Tibial artery (tissue), 4 donors: ENCODE measurements at regions not wholly inside any gene's neighbourhood (a gene's known extent, or its start where the extent isn't known, plus 50 kb on each side); places are given as distances from the start of the nearest gene placed in this dataset.

Experiments
- DNase-seq, 2 donors: peaks; one replicate each; pipeline ENCODE4 v3.0.0-alpha.2; 2019
- H3K27ac ChIP-seq, 2 donors: fragments of 200-600 bp; sonication (generic) in 1 of 2; 1 replicate in 1 of 2; 2 replicates in 1 of 2; pipeline ENCODE4 v1.5.1; 2018 to 2019; ENCODE audit warnings: mild to moderate bottlenecking in 1 of 2
- H3K27me3 ChIP-seq, 2 donors: fragments of 200-600 bp; sonication (generic) in 1 of 2; one replicate each; pipeline versions ENCODE4 v1.5.1 to v1.6.0; 2016 to 2019
- H3K36me3 ChIP-seq, 3 donors: fragments of 200-600 bp; sonication (generic) in 2 of 3; one replicate each; pipeline ENCODE4 v1.5.1; 2016 to 2019; ENCODE audit warnings: mild to moderate bottlenecking in 2 of 3
- H3K4me1 ChIP-seq, 4 donors: fragments of 200-600 bp; sonication (generic) in 2 of 4; 1 replicate in 3 of 4; 2 replicates in 1 of 4; pipeline ENCODE4 v1.5.1; 2016 to 2019
- H3K4me3 ChIP-seq, 2 donors: fragments of 200-600 bp; sonication (generic) in 1 of 2; 1 replicate in 1 of 2; 2 replicates in 1 of 2; pipeline ENCODE4 v1.5.1; 2018 to 2019; ENCODE audit warnings: mild to moderate bottlenecking in 2 of 2
- H3K9me3 ChIP-seq, 3 donors: fragments of 200-600 bp; sonication (generic) in 1 of 3; one replicate each; pipeline ENCODE4 v1.5.1; 2016 to 2019
- CTCF ChIP-seq, 2 experiments: fragments of 200-600 bp in 1 of 2; fragments of 450-650 bp in 1 of 2; IDR thresholded peaks; one replicate each; pipeline ENCODE4 v1.5.1; 2017 to 2019; ENCODE audit warnings: antibody characterized with exemption in 2 of 2, mild to moderate bottlenecking in 1 of 2, moderate library complexity in 1 of 2
- intact Hi-C: fragments of 100-400 bp; cut with DNase I; formaldehyde crosslinking; loops from one replicate; pipeline ENCODE4 v1.15.0; 2023; ENCODE audit warnings: low total_unique reads

- Histone ChIP-seq H3K27ac (no peak overlapping the region), H3K4me1 (no peaks in the 10 kb centered on the region), H3K9me3 (no peaks in the 10 kb centered on the region), H3K27me3 (no peaks in the 10 kb centered on the region), H3K36me3 (no peaks in the 10 kb centered on the region), H3K4me3 (no peak overlapping the region)
- DNase-seq, result no peak
- intact Hi-C loops, result no loop called here
- TF ChIP-seq CTCF (IDR thresholded peaks at IDR 0.05), result no peak
These were observed 252.5 kb downstream of the ANKRD7 start for GRCh38 chr7:118477036-118477435.

GRCh38 chr7:118478236-118478635, 253.7 kb downstream of the ANKRD7 start:
- Histone ChIP-seq H3K4me1 (no peaks in the 10 kb centered on the region), H3K9me3 (no peaks in the 10 kb centered on the region), H3K36me3 (no peaks in the 10 kb centered on the region), H3K27me3 (no peaks in the 10 kb centered on the region), H3K4me3 (no peak overlapping the region), H3K27ac (no peak overlapping the region)
- no peak for TF ChIP-seq CTCF (IDR thresholded peaks at IDR 0.05)
- intact Hi-C loops, result no loop called here
- no peak for DNase-seq

GRCh38 chr7:118478931-118479330, 254.4 kb downstream of the ANKRD7 start:
- H3K9me3 ChIP-seq, result no peaks in the 10 kb centered on the region

GRCh38 chr7:118492466-118492865, 268.0 kb downstream of the ANKRD7 start:
- no peak for TF ChIP-seq CTCF (IDR thresholded peaks at IDR 0.05)

More at GRCh38 chr7:118478931-118479330, 254.4 kb downstream of the ANKRD7 start:
- no peak overlapping the region for H3K4me3 ChIP-seq
- H3K36me3 ChIP-seq, result no peaks in the 10 kb centered on the region
- no peak for DNase-seq
- no peak for TF ChIP-seq CTCF (IDR thresholded peaks at IDR 0.05)
- no peaks in the 10 kb centered on the region for H3K4me1 ChIP-seq
- H3K27me3 ChIP-seq, result no peaks in the 10 kb centered on the region
- H3K27ac ChIP-seq, result no peak overlapping the region
- intact Hi-C loops, result no loop called here

GRCh38 chr7:118496138-118496644, 271.7 kb downstream of the ANKRD7 start:
- no peak for TF ChIP-seq CTCF (IDR thresholded peaks at IDR 0.05)
- Histone ChIP-seq H3K4me3 (no peak overlapping the region), H3K27ac (no peak overlapping the region), H3K27me3 (no peaks in the 10 kb centered on the region), H3K36me3 (no peaks in the 10 kb centered on the region), H3K4me1 (no peaks in the 10 kb centered on the region), H3K9me3 (no peaks in the 10 kb centered on the region)
- intact Hi-C loops, result no loop called here
- no peak for DNase-seq

More at GRCh38 chr7:118492466-118492865, 268.0 kb downstream of the ANKRD7 start:
- Histone ChIP-seq H3K4me1 (no peaks in the 10 kb centered on the region), H3K27me3 (no peaks in the 10 kb centered on the region), H3K9me3 (no peaks in the 10 kb centered on the region), H3K27ac (no peak overlapping the region), H3K4me3 (no peak overlapping the region), H3K36me3 (no peaks in the 10 kb centered on the region)
- intact Hi-C loops, result no loop called here
- DNase-seq, result no peak

- no peak overlapping the region for H3K27ac ChIP-seq
- no peak for DNase-seq
- intact Hi-C loops, result no loop called here
These were observed 277.7 kb downstream of the ANKRD7 start for GRCh38 chr7:118502235-118502634.

More at GRCh38 chr7:118502235-118502634, 277.7 kb downstream of the ANKRD7 start:
- no peaks in the 10 kb centered on the region for H3K27me3 ChIP-seq
- H3K9me3 ChIP-seq, result no peaks in the 10 kb centered on the region
- H3K4me1 ChIP-seq, result no peaks in the 10 kb centered on the region
- no peak for TF ChIP-seq CTCF (IDR thresholded peaks at IDR 0.05)
- H3K4me3 ChIP-seq, result no peak overlapping the region
- H3K36me3 ChIP-seq, result no peaks in the 10 kb centered on the region
